Glutamatergic neuron (in vitro differentiated cells): ENCODE measurements at regions not wholly inside any gene's neighbourhood (a gene's known extent, or its start where the extent isn't known, plus 50 kb on each side); places are given as distances from the start of the nearest gene placed in this dataset.

Source experiments
- DNase-seq: peaks from one replicate; pipeline ENCODE4 v3.0.0; 2022
- H3K27ac Mint-ChIP-seq: one replicate; pipeline ENCODE4 v1.8.0; 2020; ENCODE audit warnings: mild to moderate bottlenecking, mixed read lengths, inconsistent platforms; ENCODE audit not compliant: unreplicated experiment
- H3K27me3 Mint-ChIP-seq: one replicate; pipeline ENCODE4 v1.8.0; 2020; ENCODE audit warnings: mild to moderate bottlenecking, moderate library complexity, mixed read lengths, inconsistent platforms; ENCODE audit not compliant: unreplicated experiment
- H3K36me3 Mint-ChIP-seq: one replicate; pipeline ENCODE4 v1.8.0; 2020; ENCODE audit warnings: mild to moderate bottlenecking, mixed read lengths, inconsistent platforms; ENCODE audit not compliant: unreplicated experiment
- H3K4me1 Mint-ChIP-seq: one replicate; pipeline ENCODE4 v1.8.0; 2020; ENCODE audit warnings: mild to moderate bottlenecking, low read depth, mixed read lengths, inconsistent platforms; ENCODE audit not compliant: unreplicated experiment
- H3K4me3 Mint-ChIP-seq: one replicate; pipeline ENCODE4 v1.8.0; 2020; ENCODE audit warnings: mild to moderate bottlenecking, mixed read lengths, inconsistent platforms; ENCODE audit not compliant: unreplicated experiment
- H3K9me3 Mint-ChIP-seq: one replicate; pipeline ENCODE4 v1.8.0; 2020; ENCODE audit warnings: mild to moderate bottlenecking, moderate library complexity, mixed read lengths, inconsistent platforms; ENCODE audit not compliant: unreplicated experiment
- CTCF ChIP-seq: fragments of 200-600 bp; sonication (generic); IDR thresholded peaks from one replicate; pipeline ENCODE4 v1.5.0; 2021; ENCODE audit not compliant: partially characterized antibody, unreplicated experiment

DNA sequence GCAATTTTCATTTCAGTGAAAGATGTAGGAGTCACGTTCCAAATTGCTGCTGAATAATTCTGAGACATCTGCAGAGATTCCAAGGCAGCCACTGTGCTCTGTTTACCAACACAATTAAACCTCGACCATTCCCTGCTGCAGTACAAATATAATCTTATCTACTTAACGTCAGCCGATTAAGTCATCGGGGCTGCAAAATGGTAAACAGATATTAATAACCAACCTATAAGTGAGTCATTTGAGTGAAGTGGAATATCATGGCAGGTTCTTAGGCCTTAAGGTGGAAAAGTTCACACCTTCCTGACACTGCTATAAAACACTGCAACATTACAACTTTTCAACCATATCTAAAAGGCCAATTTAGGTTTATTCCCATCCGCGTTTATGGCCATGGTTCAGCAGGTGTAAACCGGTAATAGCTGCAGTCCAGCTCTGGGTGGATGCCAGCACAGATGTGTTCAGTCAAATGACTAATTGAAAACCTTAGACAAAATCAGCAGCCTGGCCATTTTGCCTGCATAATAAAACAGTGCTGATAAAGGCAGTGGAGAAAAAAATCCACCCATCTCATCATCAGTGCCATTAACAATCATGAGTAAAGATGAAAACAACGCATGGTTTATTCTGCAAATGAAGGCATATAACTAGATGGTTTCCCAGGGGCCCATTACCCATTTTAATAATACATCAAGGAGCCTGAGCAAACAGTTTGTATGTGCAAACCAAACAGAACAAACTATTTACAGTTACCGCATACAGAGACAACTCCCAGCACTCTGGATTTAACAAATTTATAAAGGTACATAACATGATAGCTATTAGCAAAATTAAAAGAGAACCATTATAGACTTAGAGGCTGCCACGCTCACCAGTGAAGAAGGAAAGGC is 202.9 kb upstream of the IRX3 start:
- no peak overlapping the region for H3K4me3 Mint-ChIP-seq
- H3K36me3 Mint-ChIP-seq: peaks cover 4% of the 10 kb centered on the region
- no peaks in the 10 kb centered on the region for H3K9me3 Mint-ChIP-seq
- no peak overlapping the region for H3K27ac Mint-ChIP-seq
- H3K27me3 Mint-ChIP-seq: peaks cover 2% of the 10 kb centered on the region
- TF ChIP-seq CTCF: no peak
- DNase-seq: no peak
- H3K4me1 Mint-ChIP-seq: peaks cover 2% of the 10 kb centered on the region

DNA sequence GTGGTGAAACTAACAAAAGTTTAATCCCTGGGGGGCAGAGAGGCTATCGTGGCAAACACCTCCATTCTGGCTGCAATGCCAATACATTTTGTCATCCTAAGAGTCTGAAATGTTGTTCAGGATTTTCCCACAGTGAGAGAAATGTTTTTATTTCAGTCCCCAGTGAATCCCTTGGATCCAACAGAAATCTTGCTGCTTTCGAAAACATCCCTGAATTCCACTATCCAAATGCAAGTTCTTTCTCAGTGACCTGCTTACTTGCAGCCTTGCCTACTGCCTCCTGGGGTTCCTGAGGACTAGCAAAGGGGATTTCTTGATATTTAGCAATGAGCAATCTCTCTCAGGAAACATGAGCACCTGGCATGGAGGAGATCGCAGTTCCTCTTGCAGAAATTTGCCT is 202.1 kb upstream of the IRX3 start:
- Mint-ChIP-seq H3K27ac (no peak overlapping the region), H3K36me3 (peaks cover 4% of the 10 kb centered on the region), H3K4me1 (peaks cover 2% of the 10 kb centered on the region), H3K9me3 (no peaks in the 10 kb centered on the region), H3K27me3 (peaks cover 2% of the 10 kb centered on the region), H3K4me3 (no peak overlapping the region)
- no peak for DNase-seq
- TF ChIP-seq CTCF: no peak

GRCh38 chr16:54487933-54488332 is 201.3 kb upstream of the IRX3 start:
- Mint-ChIP-seq H3K4me1 (peaks cover 2% of the 10 kb centered on the region), H3K36me3 (peaks cover 4% of the 10 kb centered on the region), H3K27ac (no peak overlapping the region), H3K27me3 (peaks cover 4% of the 10 kb centered on the region), H3K9me3 (no peaks in the 10 kb centered on the region), H3K4me3 (no peak overlapping the region)
- no peak for TF ChIP-seq CTCF
- no peak for DNase-seq

DNA sequence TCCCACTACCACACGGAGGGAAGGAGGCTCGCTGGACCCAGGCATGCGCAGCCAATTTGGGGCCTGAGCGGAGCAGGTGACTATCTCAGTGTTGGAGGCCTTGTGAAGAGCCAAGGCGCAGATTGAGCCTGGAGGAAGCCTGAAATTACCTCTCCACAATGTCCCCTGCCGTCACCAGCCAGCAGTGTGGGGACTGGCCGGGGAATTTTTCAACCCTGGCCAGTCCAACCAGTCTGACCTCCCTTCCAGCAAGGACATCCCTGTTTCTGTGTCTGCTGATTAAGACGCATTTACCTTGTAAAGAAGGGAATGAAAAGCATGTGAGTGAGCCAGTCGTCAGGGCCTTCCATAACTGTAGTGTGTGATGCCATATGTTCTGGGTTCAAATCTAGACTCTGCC is 198.1 kb upstream of the IRX3 start:
- Mint-ChIP-seq H3K27me3 (peaks cover 4% of the 10 kb centered on the region), H3K4me1 (peaks cover 2% of the 10 kb centered on the region), H3K36me3 (no peaks in the 10 kb centered on the region), H3K9me3 (no peaks in the 10 kb centered on the region), H3K27ac (no peak overlapping the region), H3K4me3 (no peak overlapping the region)
- DNase-seq: no peak
- no peak for TF ChIP-seq CTCF

DNA sequence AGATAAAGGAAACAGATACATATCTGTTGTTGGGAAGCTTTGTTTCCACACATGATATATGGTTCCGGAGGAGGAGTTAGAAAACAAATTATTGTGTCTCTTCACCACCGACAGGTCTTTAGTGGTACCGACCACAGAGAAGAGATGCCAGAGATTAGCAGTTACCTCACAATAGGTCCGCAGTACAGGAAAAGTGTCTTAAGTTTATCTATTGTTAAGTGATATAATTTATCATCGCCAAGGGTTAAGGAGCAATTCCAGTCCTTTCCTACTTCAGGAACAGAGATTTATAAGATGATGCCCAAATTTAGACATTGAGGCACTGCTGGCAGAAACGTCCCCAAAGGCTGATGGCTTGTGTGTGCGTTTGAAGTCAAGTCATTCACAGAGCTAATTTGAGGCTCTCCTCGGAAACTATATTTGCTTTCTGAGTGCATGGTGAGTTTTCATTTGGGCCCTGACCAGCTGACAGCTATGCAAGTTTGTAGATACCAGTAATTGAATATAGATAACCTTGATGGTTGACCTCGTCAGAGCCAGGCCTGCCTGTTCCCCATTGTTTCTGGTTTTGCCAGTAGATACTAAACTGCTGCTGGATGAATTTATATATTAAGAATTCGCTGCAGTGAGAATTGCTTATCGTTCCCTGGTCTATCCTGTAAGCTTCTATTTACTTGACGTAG is 196.4 kb upstream of the IRX3 start:
- no peak for DNase-seq
- H3K4me3 Mint-ChIP-seq: no peak overlapping the region
- TF ChIP-seq CTCF: no peak
- no peaks in the 10 kb centered on the region for H3K36me3 Mint-ChIP-seq
- H3K4me1 Mint-ChIP-seq: peaks cover 11% of the 10 kb centered on the region
- peaks cover 4% of the 10 kb centered on the region for H3K27me3 Mint-ChIP-seq
- peaks cover under 1% of the 10 kb centered on the region for H3K9me3 Mint-ChIP-seq
- H3K27ac Mint-ChIP-seq: no peak overlapping the region
